ENCODE measurements at regions not wholly inside any gene's neighbourhood (a gene's known extent, or its start where the extent isn't known, plus 50 kb on each side); places are given as distances from the start of the nearest gene placed in this dataset.

GRCh38 chr3:132805071-132805470 is 82.9 kb upstream of the NPHP3 start:
- TF ChIP-seq YY1 (IDR thresholded peaks at IDR 0.05; ENCODE audit: insufficient read depth, insufficient read length) (no peak), ZNF274 (IDR thresholded peaks at IDR 0.05; ENCODE audit: low read depth, low read length) (no peak)

All from NT2/D1 (cell line).